ENCODE measurements at regions not wholly inside any gene's neighbourhood (a gene's known extent, or its start where the extent isn't known, plus 50 kb on each side); places are given as distances from the start of the nearest gene placed in this dataset.

DNA sequence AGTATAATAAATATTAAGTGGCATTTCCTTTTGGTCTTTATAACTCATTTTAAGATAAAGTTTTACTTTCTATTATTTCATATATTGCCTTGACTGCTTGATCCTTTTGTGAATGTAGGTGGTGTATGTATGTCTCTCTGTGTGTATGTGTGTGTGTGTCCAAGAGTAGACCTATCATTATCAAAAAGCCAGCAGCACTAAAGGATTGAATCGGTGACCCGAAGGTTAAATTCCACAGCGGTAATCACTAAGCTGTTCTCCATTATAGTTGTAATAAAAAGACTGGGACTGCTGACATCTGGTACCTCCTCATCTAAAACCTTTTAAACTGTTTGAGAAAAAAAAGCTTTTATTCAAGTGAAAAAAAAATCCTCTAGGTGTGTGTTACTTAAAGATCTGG, 1014.8 kb downstream of the PCDH7 start:
- TF ChIP-seq CTCF (IDR thresholded peaks at IDR 0.05 in 4 of 5, conservative IDR thresholded peaks at IDR 0.05 in 1 of 5) (no peak), POLR2A (IDR thresholded peaks at IDR 0.05) (no peak)
